HG03571 (cell line): ENCODE measurements at regions not wholly inside any gene's neighbourhood (a gene's known extent, or its start where the extent isn't known, plus 50 kb on each side); places are given as distances from the start of the nearest gene placed in this dataset.

Source experiments
- ATAC-seq: cut with Tn5 transposase; IDR thresholded peaks from one replicate; pipeline ENCODE4 v1.9.1; 2021; ENCODE audit not compliant: unreplicated experiment

DNA sequence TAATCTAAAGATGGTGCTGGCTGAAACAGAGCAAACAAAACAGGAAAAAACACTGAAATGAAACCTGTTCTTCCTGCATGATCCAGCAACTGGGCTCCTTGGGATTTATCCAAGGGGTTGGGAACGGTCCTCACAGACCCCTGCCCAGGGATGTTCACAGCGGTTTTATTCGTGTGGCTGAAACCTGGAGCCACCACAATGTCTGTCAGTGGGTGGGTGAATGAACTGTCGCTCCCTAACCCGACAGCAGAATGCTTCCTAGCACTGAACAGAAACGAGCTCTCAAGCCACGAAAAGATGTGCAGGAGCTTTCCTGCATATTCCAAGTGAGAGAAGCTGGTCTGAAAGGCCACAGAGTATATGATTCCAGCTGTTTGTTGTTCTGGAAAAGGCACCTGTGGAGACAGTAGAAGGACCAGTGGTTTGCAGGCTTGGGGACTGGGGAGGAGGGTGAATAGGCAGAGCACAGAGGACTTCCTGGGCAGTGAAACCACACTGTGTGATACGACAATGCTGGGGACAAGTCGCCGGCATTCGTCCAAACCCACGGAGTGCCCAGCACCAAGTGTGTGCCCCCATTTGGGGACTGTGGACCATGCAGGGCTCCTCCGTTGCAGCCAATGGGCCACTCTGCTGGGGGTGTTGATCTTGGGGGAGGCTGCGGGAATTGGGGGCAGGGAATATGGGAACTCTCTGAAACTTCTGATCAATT, 73.9 kb downstream of the TEX29 start:
- no peak for ATAC-seq

DNA sequence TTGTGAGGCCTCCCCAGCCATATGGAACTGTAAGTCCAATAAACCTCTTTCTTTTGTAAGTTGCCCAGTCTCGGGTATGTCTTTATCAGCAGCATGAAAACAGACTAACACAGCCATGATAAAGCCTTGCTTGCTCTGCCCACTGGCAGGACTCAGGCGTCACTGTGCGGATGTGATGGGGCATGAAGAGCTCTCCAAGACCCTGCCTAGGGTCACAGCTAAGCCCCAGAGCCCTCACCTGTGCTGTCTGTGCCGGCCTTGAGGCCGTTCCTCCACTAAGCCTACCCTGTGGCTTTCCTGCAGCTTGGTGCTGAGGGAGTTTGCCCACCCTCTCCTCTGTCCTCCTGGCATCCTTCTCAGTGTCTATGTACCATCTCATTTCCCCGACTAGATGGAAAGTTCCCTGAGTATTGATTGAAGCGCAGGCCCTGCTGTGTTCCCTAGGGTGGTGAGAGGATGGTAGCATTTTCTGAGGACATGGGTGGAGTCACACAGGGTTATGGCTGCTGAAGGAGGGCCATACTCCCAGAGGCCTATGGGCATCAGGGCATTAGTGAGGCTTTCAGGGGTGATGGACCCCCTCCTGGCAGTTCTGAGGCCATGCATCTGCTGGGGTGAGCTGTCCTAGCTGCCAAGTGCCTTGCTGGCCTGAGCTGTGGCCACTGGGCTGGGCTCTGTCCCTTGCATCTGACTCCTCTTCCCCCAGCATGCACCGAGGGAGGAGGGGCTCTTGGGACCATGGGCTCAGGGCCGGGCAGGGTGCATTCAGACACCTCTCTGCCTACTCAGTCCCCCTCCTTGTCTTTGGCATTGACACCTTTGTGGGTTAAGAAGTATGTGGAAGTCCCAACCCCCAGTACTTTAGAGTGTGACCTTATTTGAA, 75.3 kb downstream of the TEX29 start:
- ATAC-seq: no peak

DNA sequence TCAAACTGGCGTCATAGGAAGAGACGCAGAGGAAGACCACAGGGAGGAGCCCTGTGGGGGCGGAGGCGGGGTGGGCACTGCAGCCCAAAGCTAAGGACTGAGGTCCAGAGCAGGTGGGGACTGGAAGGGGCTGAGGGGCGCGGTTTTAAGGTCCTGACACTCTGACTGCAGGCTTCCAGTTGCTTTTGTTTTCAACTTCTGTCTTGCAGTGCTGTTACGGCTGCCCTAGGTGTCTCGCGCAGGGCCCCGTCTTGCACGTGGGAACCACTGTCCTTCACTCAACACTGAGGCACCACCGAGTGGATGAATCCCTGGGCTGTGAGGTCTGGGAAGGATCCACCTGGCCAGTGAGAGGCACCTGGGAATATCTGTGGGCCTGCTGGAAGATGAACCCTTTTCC, 76.0 kb downstream of the TEX29 start:
- no peak for ATAC-seq

DNA sequence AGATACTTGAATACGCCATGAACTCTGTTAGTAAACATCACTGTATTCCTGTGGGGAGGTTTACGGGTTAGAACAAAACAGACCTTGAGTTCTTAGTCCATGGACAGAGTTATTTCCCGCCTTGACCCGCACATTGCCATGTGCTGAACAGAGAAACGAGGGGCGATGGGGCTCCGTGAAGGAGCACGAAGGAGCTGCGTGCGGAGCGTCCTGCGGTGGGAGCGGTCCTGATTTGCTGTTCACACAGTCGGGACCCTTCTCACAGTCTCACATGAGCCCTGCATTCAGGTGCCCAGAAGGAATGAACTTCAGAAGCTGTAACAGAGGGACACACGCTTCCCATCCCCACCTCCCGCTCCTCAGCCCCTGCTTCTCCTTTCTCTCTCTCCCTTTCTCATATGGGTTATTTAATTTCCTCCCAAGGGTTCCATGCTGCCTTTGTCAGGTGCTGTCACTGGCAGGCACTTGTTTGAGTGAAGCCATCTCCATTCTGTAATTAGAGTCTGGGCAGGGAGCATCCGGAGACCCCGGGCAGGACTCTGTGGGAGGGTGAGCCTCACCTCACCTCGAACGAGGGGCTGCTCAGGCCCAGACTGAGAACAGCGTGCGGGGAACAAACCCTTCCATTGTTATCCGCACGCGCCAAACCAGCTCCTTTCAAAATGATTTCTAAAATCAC, 76.9 kb downstream of the TEX29 start:
- no peak for ATAC-seq

DNA sequence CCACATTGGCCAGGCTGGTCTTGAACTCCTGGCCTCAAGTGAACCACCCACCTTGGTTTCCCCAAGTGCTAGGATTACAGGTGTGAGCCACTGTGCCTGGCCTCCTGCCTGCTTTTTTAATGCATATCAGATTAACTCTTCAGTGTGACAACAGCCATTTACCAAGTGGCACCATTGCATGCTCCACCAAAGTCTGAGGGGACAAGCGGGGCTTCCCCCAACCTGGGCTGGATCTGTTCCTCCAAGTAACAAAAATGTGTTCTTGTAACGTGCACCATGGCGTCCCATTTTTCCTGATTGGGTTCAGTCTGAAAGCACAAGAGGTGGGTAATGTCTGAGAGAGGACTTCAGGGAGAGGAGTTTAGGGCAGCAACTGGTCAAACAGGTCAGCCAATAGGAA, 77.8 kb downstream of the TEX29 start:
- ATAC-seq: no peak

DNA sequence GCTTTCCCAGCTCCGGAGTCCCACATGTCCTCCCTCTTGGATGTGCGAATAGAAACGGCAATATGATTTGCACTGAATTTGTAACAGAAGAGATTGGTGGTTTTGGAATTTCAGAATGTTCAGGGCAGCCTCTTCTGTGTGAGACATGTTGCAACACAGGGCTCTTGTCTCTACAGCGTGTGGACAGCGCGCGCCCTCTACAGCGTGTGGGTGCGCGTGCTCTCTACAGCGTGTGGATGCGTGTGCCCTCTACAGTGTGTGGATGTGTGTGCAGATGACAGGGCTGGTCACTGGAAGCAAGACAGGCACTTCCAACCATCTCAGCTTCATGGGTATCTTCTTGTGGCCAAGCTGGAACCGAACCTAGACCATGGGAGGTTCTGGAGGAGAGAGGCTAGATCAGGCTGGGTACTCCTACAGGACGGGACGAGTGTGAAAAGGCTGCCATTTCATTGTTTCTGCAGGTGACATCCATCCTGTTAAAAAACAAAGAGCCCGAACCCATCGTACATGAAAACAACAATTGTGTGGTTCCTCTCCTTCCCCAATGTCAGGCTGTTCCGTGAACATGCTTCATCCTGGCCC, 78.4 kb downstream of the TEX29 start:
- no peak for ATAC-seq

DNA sequence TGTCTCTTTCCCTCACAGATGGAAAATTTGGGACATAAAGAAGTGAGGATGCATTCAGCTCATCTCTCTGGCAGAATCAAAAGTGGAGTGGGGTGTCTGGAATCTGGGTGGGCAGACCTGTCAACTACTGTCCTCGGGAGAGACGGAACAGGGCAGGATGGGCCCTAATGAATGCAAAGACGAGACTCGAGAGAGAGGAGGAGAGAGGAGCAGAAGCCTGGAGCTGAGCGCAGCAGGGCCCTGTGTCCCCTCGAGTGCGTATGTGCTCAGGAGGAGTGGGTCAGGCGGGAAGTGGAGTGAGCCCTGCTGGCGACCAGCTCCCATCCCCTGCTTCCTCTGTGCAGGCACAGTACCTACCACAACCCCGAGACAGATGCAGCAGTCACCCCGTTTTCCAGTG, 78.9 kb downstream of the TEX29 start:
- no peak for ATAC-seq

DNA sequence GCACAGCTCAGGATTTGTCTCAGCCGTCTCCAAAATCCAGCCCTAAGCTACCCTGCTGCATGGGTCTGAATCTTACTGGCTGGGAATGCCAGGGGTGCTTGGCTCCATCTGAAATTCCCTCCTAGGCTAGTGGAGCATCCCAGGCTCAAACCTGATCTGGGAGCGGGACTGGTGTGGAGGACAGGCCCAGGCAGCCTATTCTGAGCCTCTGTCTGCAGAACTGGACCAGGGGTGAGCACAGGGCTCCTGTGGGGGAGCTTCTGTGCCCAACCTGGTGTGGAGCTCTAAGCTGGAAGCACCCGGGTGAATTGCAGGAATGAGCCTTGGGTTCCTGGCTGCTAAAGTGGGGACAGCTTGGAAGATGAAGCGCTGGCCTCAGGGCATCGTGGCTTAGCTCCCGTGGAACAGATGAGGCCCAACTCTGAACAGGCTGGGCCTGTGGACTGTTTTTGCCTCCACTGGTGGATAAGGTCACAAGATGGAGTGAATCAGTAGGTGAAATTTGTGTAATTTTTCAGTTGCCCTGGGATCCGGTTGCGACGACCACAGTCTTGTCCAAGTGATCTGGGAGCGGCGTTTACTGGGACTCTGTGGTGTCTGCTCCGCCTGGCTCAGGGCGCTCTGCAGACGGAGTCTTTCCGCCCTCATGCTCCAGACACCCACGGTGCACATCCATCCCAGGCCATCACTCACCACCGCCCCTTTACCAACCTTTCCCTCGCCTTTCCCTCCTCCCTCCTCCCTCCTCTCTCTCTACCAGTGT, 79.5 kb downstream of the TEX29 start:
- no peak for ATAC-seq

DNA sequence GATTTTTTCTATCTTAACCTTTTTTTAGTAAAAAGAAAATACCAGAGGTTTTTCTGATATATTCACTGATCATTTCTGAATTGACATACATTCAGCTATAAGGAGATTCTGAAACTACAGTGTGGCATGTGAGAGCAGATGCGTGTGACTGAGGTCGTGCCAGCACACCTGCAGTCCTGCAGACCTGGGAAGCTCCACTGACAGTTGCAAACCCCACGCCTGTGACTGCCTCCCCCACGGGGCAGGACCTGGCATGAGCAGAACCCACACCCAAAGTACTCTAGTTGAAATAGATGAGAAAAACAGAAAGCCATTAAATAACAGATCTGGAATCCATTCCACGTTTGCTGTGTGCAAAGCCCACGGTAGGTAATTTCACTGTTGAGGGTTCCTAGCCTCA, 80.7 kb downstream of the TEX29 start:
- ATAC-seq: no peak

DNA sequence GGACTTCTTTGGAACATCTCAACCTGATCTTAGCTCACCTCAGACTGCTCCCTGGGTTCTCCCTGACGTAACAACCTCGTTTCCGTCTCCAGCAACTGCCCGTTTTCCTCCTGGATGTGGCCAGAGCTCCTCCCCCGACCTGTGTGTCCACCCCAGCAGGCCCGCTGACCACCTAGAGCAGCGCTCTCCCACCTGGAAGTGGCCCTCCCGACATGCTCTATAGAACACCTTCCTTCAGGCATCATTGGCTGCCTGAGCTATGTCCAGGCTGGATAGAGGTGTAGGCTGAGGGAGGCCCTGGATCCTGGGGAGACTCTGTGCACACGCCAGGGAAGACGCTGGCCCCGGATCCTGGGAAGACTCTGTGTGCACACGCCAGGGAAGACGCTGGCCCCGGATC, 81.3 kb downstream of the TEX29 start:
- no peak for ATAC-seq

DNA sequence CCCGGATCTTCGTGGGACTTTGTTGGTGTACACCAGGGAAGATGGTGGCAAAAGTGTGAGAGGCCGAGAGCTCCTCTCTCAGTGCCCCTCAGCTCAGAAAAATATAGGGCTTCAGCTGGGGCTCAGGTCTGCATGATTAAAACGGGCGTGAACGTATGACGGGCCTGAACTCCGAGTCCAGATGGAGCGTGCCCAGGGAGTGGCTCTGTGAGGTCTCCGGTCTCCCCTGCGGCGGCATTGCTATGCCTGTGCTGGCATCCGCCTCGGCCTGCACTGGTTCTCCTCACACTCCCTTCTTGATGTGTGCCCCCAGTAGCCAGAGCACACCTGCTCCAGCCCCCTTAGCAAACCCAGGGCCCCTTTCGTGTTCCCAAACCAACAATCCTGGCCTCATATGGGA, 82.0 kb downstream of the TEX29 start:
- no peak for ATAC-seq

DNA sequence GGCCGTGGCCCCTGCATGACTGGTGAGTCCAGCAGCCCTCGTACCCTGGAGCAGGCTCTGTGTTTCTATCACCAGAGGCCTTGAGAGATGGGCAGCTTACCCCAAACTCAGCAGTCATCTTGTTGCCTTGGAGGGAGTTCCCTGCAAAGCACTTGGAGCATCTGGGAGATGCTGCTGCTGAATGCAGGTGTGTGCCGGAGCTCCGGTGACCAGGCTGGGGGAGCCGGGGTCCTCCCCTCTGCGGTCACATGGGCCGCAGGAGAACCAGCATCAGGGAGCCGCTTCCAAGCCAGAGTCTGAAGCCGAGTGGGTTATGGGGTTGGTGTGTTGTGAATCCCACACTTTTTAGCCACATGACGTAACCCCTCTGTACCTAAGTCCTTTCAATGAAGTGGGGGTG, 82.8 kb downstream of the TEX29 start:
- ATAC-seq: no peak

DNA sequence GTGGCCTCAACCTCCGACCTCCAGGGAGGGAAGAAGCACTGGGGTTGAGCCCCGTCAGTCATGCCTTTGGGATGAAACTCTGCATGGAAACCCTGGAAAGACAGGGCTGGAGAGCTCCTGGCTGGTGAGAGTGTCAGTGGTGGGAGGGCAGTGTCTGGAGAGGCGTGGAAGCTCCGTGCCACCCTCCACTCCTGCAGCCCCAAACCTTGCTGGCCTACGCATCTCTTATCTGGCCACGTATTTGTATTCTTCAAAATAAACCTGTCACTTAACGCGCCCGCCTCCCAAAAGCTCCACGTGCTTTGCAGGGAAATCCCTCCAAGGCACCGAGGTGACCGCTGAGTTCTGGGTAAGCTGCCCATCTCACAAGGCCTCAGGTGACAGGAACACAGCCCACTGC, 84.3 kb downstream of the TEX29 start:
- ATAC-seq: no peak

DNA sequence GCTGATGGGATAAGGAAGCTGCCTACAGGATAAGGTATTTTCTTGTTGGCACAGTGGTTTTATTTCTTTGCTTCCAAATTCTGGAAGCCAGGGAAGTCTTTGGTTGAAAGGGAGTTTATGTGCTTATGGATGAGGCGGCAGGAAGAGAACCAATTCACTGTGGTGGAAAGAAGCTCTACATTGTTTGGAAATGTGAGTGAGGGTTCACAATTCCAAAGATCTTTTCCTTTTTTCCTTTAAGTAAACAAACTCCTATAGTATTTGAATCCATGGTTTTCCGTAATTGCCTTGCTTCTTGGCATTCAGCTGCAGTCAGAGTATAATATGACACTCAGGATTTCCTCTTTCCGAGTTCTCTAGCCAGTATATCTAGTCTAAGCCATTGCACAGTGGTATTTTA, 86.2 kb downstream of the TEX29 start:
- no peak for ATAC-seq

DNA sequence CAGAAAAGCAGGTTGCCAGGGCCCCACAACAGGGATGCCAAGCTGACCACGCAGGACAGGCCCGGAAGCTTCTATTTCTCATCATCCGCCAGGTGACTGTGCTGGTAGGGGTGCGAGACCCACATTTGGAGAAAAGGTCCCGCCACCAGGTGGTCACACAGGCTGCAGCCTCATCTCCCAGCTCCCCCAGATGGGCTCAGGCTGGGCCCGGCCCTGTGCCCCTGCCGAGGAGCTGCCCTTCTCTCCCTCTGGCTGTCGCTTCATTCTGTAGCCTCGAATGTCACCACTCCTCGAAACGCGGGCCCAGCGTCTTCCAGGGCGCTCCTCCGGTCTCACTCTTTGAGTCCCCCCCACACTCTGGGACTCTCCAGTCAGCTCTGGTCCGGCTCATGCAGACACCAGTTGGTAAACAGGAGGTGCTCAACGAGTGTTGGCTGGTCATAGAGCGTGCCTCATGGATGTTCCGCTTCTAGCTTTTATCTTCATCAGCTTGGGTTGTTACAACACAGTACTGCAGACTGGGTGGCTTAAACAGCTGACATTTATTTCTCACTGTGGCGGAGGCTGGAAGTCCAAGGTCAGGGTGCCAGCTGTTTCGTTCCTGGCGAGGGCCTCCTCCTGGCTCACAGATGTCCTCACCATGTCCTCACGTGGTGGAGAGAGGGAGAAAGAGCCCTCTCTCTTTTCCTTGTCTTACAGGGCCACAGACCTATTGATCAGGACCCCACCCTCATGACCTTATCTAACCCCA, 87.1 kb downstream of the TEX29 start:
- ATAC-seq: no peak

DNA sequence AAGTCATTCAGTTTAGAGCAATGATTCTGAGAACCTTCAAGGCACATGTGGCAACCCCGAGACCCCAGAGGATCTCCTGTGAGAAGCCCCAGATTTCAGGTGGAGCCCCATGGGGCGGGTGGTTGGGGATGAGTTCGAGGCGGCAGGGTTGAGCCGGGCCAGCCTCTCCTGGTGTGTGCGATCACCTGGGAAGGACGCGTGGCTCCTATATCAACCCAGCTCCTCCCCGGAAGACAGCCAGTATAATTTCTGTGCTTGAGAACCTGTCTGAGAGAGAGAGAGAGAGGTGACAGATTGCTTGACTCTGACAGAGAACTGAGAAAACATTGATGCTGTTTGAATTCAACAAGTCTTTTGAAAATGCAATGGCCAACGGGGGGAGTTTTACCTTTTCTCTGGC, 89.0 kb downstream of the TEX29 start:
- no peak for ATAC-seq

DNA sequence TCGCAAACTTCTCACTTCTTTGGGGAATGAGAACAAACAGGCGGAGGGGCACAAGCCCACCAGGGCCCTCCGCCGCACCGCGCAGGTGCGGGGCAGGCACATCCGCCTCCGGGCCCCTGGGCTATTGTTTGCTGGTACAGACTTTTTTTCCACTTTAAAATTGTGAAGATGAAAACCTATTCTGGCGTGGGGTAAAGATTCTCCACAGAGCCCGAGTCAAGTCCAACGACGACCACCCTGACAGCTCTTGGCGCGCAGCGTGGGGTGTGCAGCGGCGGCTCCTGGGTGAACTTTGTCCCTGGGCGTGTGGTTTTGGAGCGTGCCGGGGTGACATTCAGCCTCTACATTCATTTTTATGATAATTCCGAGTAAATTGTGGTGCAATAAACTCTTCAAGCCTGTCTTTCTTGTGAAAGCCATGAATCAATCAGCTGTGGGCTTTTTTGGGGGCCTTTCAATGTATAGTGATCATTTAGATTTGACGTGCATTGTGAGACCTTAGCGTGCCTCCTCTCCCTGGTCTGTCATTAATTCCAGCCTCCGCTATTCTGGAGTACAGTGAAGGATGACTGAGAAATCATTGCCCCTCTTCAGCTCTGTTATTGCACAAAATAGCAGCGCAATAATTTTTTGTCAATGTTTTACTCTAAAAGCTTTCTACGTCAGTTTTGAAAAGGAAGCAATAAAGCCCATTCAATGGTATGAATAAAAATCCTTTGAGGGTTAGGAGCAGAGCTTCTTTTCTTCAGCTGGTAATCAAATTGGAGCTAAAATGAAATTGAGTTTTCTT, 90.0 kb downstream of the TEX29 start:
- no peak for ATAC-seq

DNA sequence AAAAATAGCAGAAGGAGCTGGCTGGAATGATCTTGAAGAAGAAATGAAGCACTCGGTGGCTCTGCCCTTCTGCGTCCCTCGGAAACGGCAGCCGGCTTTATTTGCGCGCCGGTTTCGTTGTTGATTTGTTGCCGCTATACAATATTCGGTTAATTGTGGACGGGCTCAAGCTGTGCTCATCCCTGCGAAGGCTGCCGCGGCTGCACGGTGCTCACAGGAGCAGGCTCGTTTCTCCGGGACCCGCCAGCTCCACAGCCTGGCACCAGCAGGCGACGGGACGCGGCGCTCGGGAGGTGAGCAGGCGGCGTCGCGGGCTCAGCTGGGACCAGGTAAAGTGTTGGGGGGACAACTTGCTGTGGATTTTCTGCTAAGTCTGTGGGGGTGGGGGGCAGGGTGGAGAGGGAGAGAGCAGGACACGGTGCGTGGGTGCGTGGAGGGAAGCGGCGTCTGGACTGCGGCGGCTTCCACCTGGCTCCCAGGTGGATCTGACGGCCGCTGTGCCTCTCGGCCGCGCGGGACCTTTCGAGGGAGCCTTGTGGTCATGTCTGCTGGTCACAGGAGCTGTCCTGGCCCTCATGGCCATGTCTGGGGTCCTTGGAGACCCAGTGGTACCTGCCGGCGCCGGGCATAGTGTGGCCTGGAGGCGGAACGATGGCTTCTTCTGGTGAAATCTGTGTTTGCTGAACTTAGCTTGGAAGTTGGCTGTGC, 90.9 kb downstream of the TEX29 start:
- ATAC-seq: no peak
